ENCODE measurements at regions not wholly inside any gene's neighbourhood (a gene's known extent, or its start where the extent isn't known, plus 50 kb on each side); places are given as distances from the start of the nearest gene placed in this dataset.

- Mint-ChIP-seq H3K27me3 (ENCODE audit: insufficient read depth) (no peaks in the 10 kb centered on the region), H3K4me1 (ENCODE audit: low read depth) (no peaks in the 10 kb centered on the region)
- DNase-seq: no peak
These were observed 292.7 kb downstream of the IRX1 start for GRCh38 chr5:3888310-3888709.

GRCh38 chr5:3889412-3890142 lies 293.9 kb downstream of the IRX1 start:
- no peak for TF ChIP-seq CTCF (IDR thresholded peaks at IDR 0.05)
- H3K27ac Mint-ChIP-seq: no peak overlapping the region
- no peaks in the 10 kb centered on the region for H3K4me1 Mint-ChIP-seq (ENCODE audit: low read depth)
- H3K36me3 Mint-ChIP-seq (ENCODE audit: low read depth): peaks cover 4% of the 10 kb centered on the region; the same call in 1 of the 2 replicates
- H3K9me3 Mint-ChIP-seq: peaks cover 66% of the 10 kb centered on the region
- no peaks in the 10 kb centered on the region for H3K27me3 Mint-ChIP-seq (ENCODE audit: insufficient read depth)
- H3K4me3 Mint-ChIP-seq: no peak overlapping the region
- DNase-seq: no peak

More at GRCh38 chr5:3888310-3888709, 292.7 kb downstream of the IRX1 start:
- H3K36me3 Mint-ChIP-seq (ENCODE audit: low read depth): peaks cover 4% of the 10 kb centered on the region; the same call in 1 of the 2 replicates
- no peak overlapping the region for H3K4me3 Mint-ChIP-seq
- no peak for TF ChIP-seq CTCF (IDR thresholded peaks at IDR 0.05)
- peaks cover 65% of the 10 kb centered on the region for H3K9me3 Mint-ChIP-seq
- H3K27ac Mint-ChIP-seq: no peak overlapping the region

GRCh38 chr5:3891113-3891512 lies 295.5 kb downstream of the IRX1 start:
- no peaks in the 10 kb centered on the region for H3K4me1 Mint-ChIP-seq (ENCODE audit: low read depth)
- no peak overlapping the region for H3K4me3 Mint-ChIP-seq
- H3K27ac Mint-ChIP-seq: no peak overlapping the region
- no peak for TF ChIP-seq CTCF (IDR thresholded peaks at IDR 0.05)
- H3K36me3 Mint-ChIP-seq (ENCODE audit: low read depth): peaks cover 4% of the 10 kb centered on the region; the same call in 1 of the 2 replicates
- no peak for DNase-seq
- peaks cover 59% of the 10 kb centered on the region for H3K9me3 Mint-ChIP-seq
- no peaks in the 10 kb centered on the region for H3K27me3 Mint-ChIP-seq (ENCODE audit: insufficient read depth)

- no peak for DNase-seq
- Mint-ChIP-seq H3K4me3 (no peak overlapping the region), H3K4me1 (ENCODE audit: low read depth) (no peaks in the 10 kb centered on the region), H3K9me3 (peaks cover 57% of the 10 kb centered on the region), H3K27me3 (ENCODE audit: insufficient read depth) (no peaks in the 10 kb centered on the region), H3K27ac (no peak overlapping the region), H3K36me3 (ENCODE audit: low read depth) (peaks cover 4% of the 10 kb centered on the region; the same call in 1 of the 2 replicates)
- TF ChIP-seq CTCF (IDR thresholded peaks at IDR 0.05): no peak
These were observed 297.9 kb downstream of the IRX1 start for GRCh38 chr5:3893527-3893926.

GRCh38 chr5:3893975-3894374 lies 298.3 kb downstream of the IRX1 start:
- H3K9me3 Mint-ChIP-seq: peaks cover 60% of the 10 kb centered on the region
- no peak for DNase-seq
- no peak overlapping the region for H3K27ac Mint-ChIP-seq
- H3K4me3 Mint-ChIP-seq: no peak overlapping the region
- peaks cover 4% of the 10 kb centered on the region; the same call in 1 of the 2 replicates for H3K36me3 Mint-ChIP-seq (ENCODE audit: low read depth)
- no peak for TF ChIP-seq CTCF (IDR thresholded peaks at IDR 0.05)
- no peaks in the 10 kb centered on the region for H3K27me3 Mint-ChIP-seq (ENCODE audit: insufficient read depth)
- H3K4me1 Mint-ChIP-seq (ENCODE audit: low read depth): no peaks in the 10 kb centered on the region
